OCI-LY1 (cell line): ENCODE measurements at regions not wholly inside any gene's neighbourhood (a gene's known extent, or its start where the extent isn't known, plus 50 kb on each side); places are given as distances from the start of the nearest gene placed in this dataset.

Source experiments
- CTCF ChIP-seq: fragments of 200-600 bp; sonication (generic), shearing (Covaris generic); IDR thresholded peaks from 2 replicates; pipeline ENCODE4 v1.5.1; 2017; ENCODE audit warnings: mild to moderate bottlenecking, antibody characterized with exemption, low read length, moderate library complexity, mixed read lengths
- EZH2 ChIP-seq: fragments of 200-600 bp; sonication (generic), shearing (Covaris generic); IDR thresholded peaks from 2 replicates; pipeline ENCODE4 v1.8.0; 2017; ENCODE audit warnings: borderline replicate concordance, mixed run types, mild to moderate bottlenecking, antibody characterized with exemption, low read length, moderate library complexity, mixed read lengths

DNA sequence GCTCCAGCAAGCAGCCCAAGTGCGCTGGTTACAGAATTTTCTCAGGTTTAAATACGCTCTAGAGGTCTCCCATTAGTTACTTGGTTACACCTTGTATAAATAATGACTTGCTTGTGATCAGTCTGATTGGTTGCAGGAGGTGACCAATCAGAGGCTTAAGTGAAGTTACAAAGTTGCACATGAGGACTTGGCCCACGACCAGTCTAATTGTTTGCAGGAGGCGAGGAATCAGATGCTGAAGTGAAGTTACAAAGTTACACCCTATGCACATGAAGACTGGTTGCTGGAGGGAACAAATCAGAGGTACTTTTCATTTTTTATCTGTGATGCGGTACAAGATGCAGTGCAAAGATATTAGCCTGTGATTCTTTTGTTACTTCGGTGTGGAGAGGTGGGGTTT lies 80.7 kb downstream of the UBE2NL start:
- TF ChIP-seq CTCF: no peak
- no peak for TF ChIP-seq EZH2
